ENCODE measurements at regions not wholly inside any gene's neighbourhood (a gene's known extent, or its start where the extent isn't known, plus 50 kb on each side); places are given as distances from the start of the nearest gene placed in this dataset.

DNA sequence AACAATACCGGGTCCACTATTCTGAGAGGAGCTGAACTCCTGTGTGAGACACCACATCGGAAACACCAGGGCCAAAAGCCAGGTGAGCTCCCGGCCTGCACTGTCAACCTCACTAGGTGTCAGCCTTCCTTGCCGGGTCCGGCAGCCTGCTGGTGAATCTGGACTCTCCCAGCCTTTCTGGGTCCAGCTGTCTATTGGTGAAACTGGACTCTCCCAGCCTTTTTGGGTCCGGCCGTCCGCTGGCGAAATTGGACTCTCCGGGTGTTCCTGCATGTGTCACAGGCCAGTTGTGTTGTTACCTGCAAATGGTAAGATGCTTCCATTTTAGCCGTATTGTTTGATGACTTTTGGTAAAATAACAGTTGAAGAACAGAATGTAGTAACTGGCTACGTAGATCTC, 801.5 kb downstream of the CDH9 start:
- TF ChIP-seq POLR2A (IDR thresholded peaks at IDR 0.05): no peak
- TF ChIP-seq, protein P1, sequence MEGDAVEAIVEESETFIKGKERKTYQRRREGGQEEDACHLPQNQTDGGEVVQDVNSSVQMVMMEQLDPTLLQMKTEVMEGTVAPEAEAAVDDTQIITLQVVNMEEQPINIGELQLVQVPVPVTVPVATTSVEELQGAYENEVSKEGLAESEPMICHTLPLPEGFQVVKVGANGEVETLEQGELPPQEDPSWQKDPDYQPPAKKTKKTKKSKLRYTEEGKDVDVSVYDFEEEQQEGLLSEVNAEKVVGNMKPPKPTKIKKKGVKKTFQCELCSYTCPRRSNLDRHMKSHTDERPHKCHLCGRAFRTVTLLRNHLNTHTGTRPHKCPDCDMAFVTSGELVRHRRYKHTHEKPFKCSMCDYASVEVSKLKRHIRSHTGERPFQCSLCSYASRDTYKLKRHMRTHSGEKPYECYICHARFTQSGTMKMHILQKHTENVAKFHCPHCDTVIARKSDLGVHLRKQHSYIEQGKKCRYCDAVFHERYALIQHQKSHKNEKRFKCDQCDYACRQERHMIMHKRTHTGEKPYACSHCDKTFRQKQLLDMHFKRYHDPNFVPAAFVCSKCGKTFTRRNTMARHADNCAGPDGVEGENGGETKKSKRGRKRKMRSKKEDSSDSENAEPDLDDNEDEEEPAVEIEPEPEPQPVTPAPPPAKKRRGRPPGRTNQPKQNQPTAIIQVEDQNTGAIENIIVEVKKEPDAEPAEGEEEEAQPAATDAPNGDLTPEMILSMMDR (IDR thresholded peaks at IDR 0.05): no peak
